HepG2 (cell line): ENCODE measurements at regions not wholly inside any gene's neighbourhood (a gene's known extent, or its start where the extent isn't known, plus 50 kb on each side); places are given as distances from the start of the nearest gene placed in this dataset.

ENCODE experiments used
- ATF3 ChIP-seq: sonication (generic); formaldehyde crosslinking; IDR thresholded peaks from 2 replicates; pipeline ENCODE4 v1.4.0; 2020; ENCODE audit warnings: missing genetic modification reagents
- DNMT1 ChIP-seq: sonication (generic); formaldehyde crosslinking; IDR thresholded peaks from 2 replicates; pipeline ENCODE4 v1.5.1; 2020; ENCODE audit warnings: mild to moderate bottlenecking, missing genetic modification reagents
- MTF2 ChIP-seq: sonication (generic); formaldehyde crosslinking; IDR thresholded peaks from 2 replicates; pipeline ENCODE4 v1.5.0; 2020; ENCODE audit warnings: missing genetic modification reagents, borderline replicate concordance
- TRAFD1 ChIP-seq: sonication (generic); formaldehyde crosslinking; IDR thresholded peaks from 2 replicates; pipeline ENCODE4 v1.5.1; 2020; ENCODE audit warnings: missing genetic modification reagents, mild to moderate bottlenecking, borderline replicate concordance
- ZNF142 ChIP-seq: sonication (generic); formaldehyde crosslinking; IDR thresholded peaks from 2 replicates; pipeline ENCODE4 v1.4.0; 2020; ENCODE audit warnings: missing genetic modification reagents
- ZNF34 ChIP-seq: sonication (generic); formaldehyde crosslinking; IDR thresholded peaks from 2 replicates; pipeline ENCODE4 v1.4.0; 2020; ENCODE audit warnings: mild to moderate bottlenecking, missing genetic modification reagents, borderline replicate concordance
- TF ChIP-seq, protein P1 (sequence below): sonication (generic); formaldehyde crosslinking; IDR thresholded peaks from 2 replicates; pipeline ENCODE4 v1.5.0; 2020; ENCODE audit warnings: mild to moderate bottlenecking, missing genetic modification reagents, borderline replicate concordance
- TF ChIP-seq, protein P2 (sequence below): sonication (generic); formaldehyde crosslinking; IDR thresholded peaks from 2 replicates; pipeline ENCODE4 v1.9.0; 2021; ENCODE audit warnings: missing genetic modification reagents, mild to moderate bottlenecking, borderline replicate concordance

- TF ChIP-seq, protein P1, sequence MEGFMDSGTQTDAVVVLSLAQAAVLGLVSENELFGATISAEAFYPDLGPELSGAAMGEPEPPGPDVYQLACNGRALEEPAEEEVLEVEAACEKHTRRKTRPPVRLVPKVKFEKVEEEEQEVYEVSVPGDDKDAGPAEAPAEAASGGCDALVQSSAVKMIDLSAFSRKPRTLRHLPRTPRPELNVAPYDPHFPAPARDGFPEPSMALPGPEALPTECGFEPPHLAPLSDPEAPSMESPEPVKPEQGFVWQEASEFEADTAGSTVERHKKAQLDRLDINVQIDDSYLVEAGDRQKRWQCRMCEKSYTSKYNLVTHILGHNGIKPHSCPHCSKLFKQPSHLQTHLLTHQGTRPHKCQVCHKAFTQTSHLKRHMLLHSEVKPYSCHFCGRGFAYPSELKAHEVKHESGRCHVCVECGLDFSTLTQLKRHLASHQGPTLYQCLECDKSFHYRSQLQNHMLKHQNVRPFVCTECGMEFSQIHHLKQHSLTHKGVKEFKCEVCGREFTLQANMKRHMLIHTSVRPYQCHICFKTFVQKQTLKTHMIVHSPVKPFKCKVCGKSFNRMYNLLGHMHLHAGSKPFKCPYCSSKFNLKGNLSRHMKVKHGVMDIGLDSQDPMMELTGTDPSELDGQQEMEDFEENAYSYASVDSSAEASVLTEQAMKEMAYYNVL (CRISPR knock-in tag), result no peak
- TF ChIP-seq MTF2 (CRISPR knock-in tag) (no peak), TRAFD1 (no peak), DNMT1 (CRISPR knock-in tag) (no peak), ZNF142 (no peak), ATF3 (CRISPR knock-in tag) (no peak), ZNF34 (no peak)
- TF ChIP-seq, protein P2, sequence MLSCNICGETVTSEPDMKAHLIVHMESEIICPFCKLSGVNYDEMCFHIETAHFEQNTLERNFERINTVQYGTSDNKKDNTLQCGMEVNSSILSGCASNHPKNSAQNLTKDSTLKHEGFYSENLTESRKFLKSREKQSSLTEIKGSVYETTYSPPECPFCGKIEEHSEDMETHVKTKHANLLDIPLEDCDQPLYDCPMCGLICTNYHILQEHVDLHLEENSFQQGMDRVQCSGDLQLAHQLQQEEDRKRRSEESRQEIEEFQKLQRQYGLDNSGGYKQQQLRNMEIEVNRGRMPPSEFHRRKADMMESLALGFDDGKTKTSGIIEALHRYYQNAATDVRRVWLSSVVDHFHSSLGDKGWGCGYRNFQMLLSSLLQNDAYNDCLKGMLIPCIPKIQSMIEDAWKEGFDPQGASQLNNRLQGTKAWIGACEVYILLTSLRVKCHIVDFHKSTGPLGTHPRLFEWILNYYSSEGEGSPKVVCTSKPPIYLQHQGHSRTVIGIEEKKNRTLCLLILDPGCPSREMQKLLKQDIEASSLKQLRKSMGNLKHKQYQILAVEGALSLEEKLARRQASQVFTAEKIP (CRISPR knock-in tag), result no peak
These were observed 1310.2 kb downstream of the SI start (continued) for GRCh38 chr3:163768048-163768447.
